Inferior parietal cortex (tissue), 1 donor: ENCODE measurements at regions not wholly inside any gene's neighbourhood (a gene's known extent, or its start where the extent isn't known, plus 50 kb on each side); places are given as distances from the start of the nearest gene placed in this dataset.
"Not testable (repeated sequence)": the region's sequence is repeated elsewhere in the genome, so short reads cannot be mapped to it uniquely, and the experiment has no call there.

Experiments
- DNase-seq: peaks from one replicate; pipeline ENCODE4 v3.0.0-alpha.2; 2016; ENCODE audit errors: extremely low spot score

DNA sequence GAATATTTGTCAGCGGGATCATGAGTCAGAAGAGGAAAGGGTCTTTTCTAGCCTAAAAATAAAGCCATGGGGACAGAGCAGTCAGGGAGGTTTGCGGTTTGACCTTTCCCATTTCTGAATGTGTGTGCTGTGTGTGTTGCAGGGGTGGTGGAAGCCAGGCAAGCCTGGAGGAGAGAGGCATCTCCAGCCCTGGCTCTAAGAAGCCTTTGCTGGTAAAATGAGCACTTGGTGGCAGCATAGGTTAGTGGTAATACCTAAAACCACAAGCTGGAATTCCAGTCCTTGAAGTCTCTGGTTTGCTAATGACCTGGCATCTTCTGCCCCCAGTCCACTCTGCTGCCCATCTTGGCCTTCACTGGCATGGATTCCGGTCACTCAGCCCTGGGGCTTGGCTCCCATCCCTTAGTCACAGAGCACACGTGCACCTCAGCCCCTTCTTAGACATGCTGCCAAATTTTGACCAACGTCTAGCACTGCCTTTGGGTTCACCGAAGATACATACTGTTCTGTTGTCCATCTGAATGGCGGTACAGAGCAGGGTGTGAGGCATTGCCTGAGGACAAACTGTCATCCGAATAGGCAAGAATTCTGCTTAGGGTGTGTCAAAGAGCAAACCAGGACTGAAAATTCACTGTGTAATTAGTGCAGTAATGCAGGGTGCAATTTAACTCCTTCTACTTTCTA, 52.7 kb downstream of the KCNA5 start:
- DNase-seq = no peak

DNA sequence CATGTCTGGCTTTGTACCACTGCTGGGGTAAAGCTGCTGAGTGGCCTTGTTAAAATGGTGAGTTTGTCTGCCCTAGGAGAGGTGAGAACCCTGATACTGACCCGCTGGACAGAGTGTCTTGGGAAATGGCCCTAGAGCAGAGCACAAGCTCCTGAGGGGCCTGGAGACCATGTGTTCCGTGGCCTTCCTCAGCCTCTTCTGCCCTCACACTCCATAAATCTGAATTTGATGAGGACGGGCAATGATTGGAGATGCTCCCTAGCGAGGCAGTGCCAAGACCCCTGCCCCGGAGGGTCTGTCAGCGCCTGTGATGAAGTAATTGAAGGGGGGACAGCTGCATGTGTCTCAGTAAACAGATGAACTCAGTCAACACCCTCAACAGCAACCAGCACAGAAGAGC, 54.1 kb downstream of the KCNA5 start:
- no peak for DNase-seq

- DNase-seq = no peak
These were observed 55.5 kb downstream of the KCNA5 start for GRCh38 chr12:5099136-5099535.

GRCh38 chr12:5099591-5099990, 55.9 kb downstream of the KCNA5 start:
- DNase-seq = no peak

GRCh38 chr12:5101686-5102085, 58.0 kb downstream of the KCNA5 start:
- DNase-seq = no peak

DNA sequence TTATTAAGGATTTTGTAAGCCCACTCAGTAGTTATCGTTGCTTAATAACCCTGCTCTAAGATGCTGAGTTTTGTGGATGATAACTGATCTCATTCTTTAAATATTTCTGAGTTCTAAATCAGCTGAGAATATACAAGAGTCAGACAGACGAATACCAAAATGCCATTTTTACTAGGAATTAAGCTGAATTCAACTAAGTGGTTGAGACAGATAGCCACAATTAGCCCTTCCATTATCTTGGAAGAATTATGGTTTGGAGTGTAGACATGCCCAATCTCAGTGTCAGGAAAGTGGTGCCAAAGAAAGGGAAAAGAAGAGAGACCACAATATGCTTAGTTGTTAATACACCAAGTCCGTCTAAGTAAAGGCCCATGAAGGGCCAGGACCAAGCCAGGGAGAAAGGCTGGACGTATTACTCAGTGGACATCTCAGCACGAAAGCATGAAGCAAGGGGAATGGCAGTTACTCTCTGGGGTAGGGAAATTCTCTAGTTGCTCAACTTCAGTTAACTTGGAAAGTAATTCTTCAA, 58.6 kb downstream of the KCNA5 start:
- no peak for DNase-seq

DNA sequence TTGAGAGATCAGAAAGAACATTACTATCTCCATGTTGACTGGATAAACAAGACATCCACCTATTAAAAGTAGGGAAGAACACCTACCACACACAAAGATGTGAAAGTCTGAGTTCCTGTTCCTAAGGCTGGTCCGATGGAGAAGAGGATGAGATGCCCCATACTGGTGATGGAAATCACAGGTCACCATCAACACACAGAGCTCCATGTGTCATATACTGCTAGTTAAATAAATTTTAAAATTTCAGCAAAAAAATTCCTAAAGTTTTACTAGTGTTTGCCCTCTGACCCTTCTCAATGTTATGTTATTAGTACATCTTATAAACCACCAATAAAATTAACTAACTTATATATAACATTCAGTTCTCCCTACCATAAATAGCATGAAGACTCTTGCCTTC, 59.1 kb downstream of the KCNA5 start:
- no peak for DNase-seq

DNA sequence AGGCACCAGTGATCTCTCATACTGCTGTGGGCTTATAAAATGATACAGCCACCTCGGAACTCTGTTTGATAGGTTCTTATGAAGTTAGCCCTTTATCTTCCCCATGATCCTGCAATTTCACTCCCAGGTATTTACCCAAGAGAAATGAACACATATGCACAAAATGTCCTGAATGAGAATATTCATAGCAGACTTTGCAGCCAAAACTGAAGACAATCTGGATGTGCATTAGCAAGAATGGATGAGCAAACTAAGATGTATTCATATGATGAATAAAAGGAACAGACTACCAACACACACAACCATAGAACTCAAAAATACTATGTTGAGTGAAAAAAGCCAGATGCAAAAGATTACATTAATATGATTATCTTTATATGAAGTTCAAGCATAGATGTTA, 66.7 kb downstream of the KCNA5 start:
- no peak for DNase-seq

- no peak for DNase-seq
These were observed 70.8 kb downstream of the KCNA5 start for GRCh38 chr12:5114436-5114835.

- not testable (repeated sequence) for DNase-seq
These were observed 78.1 kb downstream of the KCNA5 start for GRCh38 chr12:5121784-5122183.

DNA sequence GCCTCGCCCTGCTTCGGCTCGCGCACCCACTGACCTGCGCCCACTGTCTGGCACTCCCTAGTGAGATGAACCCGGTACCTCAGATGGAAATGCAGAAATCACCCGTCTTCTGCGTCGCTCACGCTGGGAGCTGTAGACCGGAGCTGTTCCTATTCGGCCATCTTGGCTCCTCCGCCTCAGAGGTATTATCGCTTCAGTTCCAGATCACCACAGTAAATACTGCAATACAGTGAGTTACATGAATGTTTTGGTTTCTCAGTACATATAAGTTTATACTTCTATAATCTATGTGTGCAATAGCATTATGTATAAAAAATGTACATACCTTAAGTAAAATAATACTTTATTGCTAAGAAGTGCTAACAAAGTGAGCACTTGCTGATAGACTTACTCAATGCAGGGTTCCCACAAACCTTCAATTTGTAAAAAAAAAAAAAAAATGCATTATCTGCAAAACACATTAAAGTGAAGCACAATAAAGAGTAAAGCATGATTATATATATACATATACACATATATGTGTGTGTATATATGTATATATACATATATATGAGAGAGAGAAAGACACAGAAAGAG, 78.7 kb downstream of the KCNA5 start:
- DNase-seq = not testable (repeated sequence)

DNA sequence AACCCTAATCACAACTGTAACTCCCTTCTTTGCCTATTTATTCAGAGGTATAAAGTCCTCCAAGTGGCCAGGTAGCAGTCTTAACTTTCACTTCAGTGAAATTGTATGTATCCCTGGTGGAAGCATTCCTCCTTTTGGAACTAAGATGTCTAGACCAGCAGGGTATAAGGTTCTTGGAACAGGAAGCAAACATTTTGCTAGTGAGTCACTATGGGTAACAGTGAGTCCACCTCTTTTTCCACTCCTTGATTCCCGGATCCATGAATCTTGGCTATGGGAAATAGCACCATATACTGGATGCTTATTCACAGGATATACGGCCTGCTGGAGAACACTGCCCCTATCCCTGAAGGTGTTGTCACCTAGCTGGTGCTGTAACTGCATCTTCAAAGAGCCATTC, 80.2 kb downstream of the KCNA5 start:
- DNase-seq = no peak

GRCh38 chr12:5124401-5124800, 80.7 kb downstream of the KCNA5 start:
- no peak for DNase-seq

- no peak for DNase-seq
These were observed 91.3 kb downstream of the KCNA5 start for GRCh38 chr12:5134861-5135525.

GRCh38 chr12:5138256-5138655, 94.6 kb downstream of the KCNA5 start:
- DNase-seq = no peak

- no peak for DNase-seq
These were observed 95.2 kb downstream of the KCNA5 start for GRCh38 chr12:5138845-5139244.

GRCh38 chr12:5139751-5140150, 96.1 kb downstream of the KCNA5 start:
- no peak for DNase-seq

DNA sequence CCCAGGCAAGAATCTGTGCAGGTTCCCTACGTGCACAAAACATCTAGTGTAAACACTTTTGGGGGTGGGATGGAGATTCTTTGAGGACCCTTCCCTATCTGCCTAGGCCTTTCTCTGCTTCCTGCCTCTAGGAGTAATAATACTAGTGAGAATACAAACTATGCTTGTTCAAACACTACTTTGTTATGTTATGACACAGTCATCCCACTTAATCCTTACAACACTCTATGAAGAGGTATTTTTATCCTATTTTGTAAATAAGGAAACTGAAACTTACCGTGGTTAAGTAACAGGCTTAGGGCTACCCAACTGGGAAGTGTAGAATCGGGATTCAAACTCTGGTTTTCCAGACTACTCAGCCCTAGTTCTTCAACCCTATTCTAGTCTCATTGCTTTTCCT, 96.5 kb downstream of the KCNA5 start:
- no peak for DNase-seq

DNA sequence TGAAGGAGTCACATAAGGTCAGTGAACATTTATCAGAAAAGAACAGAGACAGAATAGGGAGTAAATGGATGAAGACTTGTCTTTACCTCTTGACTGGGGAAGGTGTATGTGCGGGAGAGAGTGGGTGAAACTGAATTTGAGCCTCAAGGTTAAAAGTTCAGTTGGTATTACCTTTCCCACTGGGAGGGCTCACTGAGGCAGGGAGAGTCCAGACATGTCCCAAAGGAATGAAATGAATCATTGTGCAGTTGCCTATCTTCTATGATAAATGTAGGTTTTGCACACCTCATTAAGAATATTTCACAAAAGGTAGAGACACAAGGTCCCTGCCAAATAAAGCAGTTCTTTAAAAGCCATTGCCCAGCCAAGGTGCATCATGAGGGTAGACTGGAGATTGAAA, 105.2 kb downstream of the KCNA5 start:
- DNase-seq = no peak

DNA sequence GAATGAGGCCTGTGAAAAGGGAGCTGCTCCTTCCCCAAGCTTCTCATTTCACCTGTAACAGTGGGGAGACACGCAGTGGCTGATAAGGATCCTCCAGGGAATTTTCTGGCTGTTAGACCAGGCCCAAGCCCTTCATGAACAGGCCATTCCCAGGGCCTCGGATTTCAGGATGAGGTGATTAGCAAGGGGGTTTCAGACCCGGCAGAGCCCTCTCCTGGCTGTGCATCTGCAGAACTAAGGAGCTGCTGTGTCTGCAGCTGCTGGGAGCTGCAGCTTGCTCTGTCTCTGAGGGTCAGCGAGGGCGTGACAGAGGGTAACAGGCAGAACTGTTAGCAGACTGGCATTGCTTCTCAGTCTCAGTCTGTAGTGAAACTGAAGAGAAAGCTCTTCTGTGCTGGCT, 110.4 kb downstream of the KCNA5 start:
- no peak for DNase-seq

GRCh38 chr12:5155866-5156265, 112.2 kb downstream of the KCNA5 start:
- DNase-seq = no peak

- DNase-seq = no peak
These were observed 117.1 kb downstream of the KCNA5 start for GRCh38 chr12:5160827-5161226.

- no peak for DNase-seq
These were observed 120.0 kb downstream of the KCNA5 start for GRCh38 chr12:5163661-5164060.
